ENCODE measurements at regions not wholly inside any gene's neighbourhood (a gene's known extent, or its start where the extent isn't known, plus 50 kb on each side); places are given as distances from the start of the nearest gene placed in this dataset.

DNA sequence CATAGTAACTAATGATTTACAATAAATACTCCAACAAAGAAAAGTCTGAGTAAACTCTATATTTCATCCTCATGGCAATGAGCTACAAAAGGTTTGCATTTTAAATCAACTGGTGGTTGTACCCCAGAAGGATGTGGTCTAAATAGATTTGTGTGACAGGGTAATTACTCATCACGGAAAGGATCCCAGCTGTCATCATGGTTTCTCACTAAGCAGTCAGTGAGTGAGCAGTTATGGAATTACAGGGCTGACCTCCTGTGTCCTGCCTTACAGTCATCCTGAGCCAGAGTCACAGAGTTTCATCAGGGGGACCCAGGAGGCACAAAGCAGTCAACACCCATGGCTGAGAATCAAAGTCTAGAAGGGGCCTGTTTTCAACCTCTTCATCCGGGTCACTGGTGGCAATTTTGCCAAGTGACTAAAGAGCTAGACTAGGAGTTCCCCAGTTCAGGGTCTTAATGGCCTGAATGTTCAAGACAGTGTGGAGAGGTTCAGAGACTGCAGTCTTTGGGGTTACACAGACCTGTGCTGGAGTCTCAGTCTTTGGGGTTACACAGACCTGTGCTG lies 210.7 kb upstream of the SLC24A2 start:
- DNase-seq = no peak

- no peak for DNase-seq
Observed at GRCh38 chr9:19998823-19999455, 210.1 kb upstream of the SLC24A2 start.

DNA sequence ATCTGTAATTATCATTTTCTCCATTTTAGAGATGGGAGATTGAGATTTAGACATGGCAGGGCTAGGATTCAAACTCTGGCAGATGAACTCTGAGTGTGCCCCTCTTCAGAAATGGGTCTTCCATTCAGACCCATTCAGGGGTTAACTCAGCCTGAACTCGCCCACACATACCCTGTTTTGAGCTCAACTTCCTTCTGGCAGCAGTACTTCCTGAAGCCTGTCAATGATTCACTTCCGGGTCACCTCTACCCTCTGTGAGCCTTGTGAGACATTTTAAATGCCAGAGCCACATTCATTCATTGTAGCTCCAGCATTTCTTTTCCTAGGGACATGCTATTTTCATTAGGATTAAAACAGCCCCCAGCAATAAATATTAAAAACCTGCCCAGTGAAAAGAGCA lies 209.3 kb upstream of the SLC24A2 start:
- no peak for DNase-seq

GRCh38 chr9:19995619-19996018 lies 206.8 kb upstream of the SLC24A2 start:
- no peak for DNase-seq

- peak; percentile 14 for DNase-seq
Observed at GRCh38 chr9:19994296-19994695, 205.5 kb upstream of the SLC24A2 start.

DNA sequence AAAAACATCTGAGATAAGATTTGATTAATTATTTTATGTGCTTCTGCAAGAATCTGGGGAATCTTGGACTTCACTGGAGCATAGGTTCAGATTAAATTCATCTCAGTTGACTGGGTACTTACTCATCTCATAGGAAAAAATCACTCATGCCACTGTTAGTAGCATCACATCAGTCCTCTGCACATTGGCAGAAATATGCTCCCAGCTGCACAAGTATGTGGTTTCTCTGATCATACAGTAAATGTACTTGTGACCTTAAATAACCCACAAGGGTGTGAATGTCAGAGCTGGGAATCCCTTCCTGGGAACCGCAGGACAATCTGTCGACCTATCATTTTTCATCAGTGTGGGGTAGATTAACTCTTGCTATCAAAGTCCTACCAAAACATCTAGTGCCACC lies 203.7 kb upstream of the SLC24A2 start:
- no peak for DNase-seq

GRCh38 chr9:19989213-19989612 lies 200.4 kb upstream of the SLC24A2 start:
- no peak for DNase-seq

- DNase-seq = no peak
Observed at GRCh38 chr9:19988281-19988680, 199.4 kb upstream of the SLC24A2 start.

DNA sequence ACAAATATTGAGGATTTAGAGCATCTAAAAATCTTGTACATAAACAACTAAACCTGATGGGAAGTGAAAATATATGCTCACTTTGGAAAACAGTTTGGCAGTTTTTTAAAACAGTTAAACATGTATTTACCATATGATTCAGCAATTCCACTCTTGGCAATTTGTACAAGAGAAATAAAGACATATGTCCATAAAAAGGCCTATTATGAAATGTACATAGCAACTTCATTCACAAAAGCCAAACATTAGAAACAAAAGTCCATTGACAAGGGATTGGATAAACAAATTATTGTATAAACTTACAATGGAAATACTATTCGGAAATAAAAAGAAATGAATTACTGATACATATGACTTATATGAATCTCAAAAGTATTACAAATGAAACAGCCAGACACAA lies 196.2 kb upstream of the SLC24A2 start:
- DNase-seq = no peak

DNA sequence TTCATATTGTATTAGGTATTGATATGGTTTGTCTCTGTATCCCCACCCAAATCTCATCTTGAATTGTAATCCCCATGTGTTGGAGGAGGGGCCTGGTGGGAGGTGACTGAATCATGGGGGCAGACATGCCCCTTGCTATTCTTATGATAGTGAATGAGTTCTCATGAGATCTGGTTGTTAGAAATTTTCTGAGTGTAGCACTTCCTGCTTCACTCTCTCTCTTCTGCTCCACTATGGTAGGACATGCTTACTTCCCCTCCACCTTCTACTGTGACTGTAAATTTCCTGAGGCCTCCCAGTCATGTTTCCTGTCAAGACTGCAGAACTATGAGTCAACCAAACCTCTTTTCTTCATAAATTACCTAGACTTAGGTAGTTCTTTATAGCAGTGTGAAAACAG lies 187.4 kb upstream of the SLC24A2 start:
- no peak for DNase-seq

DNA sequence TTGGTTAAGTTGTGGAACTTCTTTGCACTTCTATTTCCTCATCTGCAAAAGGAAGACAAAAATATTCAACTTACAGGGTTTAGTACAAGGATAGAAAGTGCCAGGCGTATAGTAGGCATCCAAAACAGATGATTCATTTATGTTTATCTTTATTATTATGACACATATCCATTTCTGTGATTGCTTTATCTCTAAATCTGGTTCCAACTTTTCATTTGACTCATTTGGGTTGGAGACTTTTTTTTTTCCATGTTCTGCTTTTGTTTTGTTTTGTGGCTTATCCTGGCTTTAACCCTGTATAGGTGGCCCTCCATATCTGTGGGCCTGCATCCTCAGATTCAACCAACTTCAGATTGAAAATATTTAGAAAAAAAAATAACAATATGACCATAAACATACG lies 186.7 kb upstream of the SLC24A2 start:
- DNase-seq = no peak

DNA sequence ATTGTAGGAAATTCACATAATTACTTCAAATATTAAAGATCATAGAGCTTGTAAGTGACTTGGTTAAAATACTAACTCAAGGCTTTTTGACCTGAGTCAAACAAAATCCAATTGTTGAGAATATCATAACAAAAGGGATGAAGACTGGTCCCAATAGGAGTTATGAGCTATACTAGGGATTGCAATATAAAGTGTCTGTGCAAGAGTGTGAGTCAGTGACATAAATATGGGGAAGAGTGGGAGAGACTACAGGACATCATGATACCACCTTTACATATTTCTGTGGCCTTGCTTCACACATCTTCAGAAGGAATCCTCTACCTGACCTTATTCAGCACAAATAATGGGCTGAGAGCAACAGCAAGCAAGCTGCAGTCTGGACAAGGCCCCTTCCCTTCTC lies 180.9 kb upstream of the SLC24A2 start:
- DNase-seq = no peak

DNA sequence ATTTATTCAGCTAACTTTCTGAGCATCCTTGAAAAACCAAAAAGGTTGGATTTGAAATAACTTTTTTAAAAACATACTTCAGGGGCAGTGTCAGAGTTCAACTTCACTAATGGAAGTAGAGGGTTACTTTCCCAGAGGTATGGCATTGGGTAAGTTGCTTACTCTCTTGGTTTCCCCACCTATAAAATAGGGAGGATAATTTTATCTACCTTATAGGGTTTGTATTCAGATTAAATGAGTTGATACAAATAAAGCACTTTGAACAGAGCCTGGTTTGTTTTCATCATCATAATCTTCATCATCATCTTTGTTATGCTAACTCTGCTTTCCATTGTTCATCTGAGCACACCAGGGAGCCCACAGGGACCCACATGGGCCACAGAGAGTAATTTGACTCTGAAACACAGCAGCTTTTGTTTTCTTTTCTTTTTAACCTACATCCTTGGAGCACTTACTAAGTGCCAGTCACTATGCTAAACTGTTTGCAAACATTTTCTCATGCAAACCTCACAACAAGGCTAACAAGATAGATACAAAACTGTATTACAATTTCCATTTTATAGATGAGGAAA lies 179.1 kb upstream of the SLC24A2 start:
- no peak for DNase-seq

DNA sequence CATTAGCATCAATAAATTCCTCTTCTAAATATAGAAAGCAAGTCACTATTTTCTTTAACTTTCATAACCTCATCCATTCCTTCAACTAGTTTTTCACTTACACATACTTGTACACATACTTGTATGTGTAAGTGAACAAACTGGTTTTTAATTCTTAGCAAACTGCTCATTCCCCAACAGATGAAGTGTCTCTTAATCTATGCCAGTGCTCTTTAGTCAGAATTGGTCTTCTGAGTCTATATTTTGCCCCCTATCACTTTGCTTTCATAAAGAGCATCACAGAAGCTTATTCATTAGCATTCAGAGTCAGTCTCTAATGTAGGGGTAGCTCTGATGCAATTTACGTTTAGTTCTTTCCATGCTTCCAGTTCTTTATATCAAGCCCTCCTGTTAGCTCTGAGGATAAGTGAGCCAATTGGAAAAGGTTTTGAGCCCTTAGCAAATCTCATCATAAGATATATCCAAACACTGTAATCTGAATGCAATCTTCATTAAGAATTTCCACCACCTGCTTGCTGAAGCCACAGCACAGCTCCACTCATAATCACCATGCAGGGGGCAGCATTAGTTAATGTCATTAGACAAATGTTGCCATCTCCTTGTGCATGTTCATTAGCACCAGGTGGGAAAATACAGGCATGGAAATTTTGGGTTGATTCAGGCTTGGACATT lies 178.5 kb upstream of the SLC24A2 start:
- no peak for DNase-seq

DNA sequence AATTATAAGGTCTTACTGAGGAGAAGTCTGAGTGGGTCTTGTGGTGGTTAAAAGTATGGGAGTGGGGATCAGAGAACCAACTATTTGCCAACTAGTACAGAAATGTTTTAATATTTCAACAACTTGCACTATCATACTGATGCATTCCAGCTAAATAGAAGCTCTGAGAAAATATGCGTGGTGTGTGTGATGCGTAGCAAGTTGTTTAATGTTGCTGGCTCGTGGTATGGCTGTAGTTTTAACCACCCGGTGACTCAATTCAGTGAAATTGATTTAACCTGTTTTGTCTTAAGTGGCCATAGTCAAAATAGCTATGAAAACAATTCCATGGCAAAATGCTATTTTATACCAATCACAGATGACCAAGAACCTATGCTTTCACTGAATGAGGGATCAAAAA lies 176.5 kb upstream of the SLC24A2 start:
- DNase-seq = no peak

DNA sequence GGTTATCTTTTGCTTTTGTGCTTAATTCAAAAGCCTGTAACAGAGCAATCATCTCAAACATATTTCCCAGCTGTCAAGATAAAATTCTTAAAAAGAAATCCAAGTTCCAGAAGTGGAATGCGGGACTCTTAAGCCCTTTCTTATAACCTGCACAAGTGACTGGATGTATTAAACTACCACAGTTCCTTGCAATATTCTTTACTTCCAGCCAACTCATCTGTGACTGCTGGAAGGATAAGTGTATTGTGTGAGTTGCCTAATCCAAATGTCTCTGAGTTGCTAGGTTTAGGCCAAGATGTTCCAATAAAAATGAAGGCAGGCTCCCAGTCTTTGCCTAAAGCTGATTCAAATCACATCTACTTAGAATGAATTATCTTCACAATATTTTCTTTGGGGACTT lies 159.2 kb upstream of the SLC24A2 start:
- peak; percentile 32 for DNase-seq

DNA sequence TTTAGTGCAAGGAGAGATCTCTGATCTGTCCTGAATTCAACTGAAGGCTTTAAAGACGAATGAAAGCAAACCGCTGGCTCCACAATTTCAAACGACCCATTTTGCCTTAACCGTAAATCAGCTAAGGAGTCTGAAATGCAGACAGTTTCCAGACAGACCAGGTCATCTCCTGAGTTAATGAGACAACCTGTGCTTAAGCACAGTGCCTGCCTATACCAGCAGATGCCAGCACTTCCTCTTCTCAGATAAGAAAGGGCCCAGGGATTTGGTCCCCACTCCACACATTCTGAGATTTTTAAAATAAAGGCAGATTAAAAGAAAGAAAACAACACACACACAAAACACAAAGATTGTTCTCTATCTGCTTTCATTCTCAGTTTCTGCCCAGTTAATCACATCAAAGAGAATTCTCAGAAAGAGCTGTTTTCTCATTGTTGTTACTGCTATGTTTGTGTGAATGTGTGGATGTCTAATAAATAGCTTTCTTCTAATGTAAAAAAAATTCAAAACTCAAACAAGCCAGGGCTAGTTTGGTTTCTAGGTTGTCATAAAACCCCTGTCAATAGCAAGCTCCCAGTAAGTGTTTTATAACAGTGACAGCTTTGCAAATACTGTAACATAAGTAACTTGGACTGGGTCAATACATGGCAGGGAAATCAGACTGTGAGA lies 157.7 kb upstream of the SLC24A2 start:
- DNase-seq = no peak

- DNase-seq = no peak
Observed at GRCh38 chr9:19941874-19942273, 153.0 kb upstream of the SLC24A2 start.

GRCh38 chr9:19940811-19941535 lies 152.1 kb upstream of the SLC24A2 start:
- DNase-seq = no peak

DNA sequence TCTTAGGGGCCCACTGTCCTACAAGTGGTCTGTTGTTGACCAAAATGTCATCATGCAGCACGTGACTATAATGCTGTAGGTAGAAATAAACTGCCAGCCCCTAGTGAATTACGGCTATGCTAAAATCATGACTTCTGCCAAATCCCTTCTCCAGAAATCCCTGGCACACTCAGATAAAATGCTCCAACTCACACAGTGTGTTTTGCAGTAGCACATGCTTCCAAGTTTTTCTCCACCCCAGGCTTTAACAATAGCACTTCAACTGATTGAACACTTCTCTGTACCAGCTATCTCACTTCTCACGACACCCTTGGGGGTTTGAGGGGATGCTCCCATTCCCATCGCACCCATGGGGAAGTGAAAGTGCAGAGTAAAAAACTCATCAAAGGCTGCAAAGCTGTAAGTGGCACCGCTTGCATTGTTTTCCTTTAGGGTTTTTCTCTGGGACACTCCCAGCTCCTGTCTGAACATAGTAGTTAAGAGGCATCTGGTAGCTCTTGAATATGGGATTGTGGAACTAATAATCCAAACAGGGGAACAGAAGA lies 151.0 kb upstream of the SLC24A2 start:
- DNase-seq = no peak

DNA sequence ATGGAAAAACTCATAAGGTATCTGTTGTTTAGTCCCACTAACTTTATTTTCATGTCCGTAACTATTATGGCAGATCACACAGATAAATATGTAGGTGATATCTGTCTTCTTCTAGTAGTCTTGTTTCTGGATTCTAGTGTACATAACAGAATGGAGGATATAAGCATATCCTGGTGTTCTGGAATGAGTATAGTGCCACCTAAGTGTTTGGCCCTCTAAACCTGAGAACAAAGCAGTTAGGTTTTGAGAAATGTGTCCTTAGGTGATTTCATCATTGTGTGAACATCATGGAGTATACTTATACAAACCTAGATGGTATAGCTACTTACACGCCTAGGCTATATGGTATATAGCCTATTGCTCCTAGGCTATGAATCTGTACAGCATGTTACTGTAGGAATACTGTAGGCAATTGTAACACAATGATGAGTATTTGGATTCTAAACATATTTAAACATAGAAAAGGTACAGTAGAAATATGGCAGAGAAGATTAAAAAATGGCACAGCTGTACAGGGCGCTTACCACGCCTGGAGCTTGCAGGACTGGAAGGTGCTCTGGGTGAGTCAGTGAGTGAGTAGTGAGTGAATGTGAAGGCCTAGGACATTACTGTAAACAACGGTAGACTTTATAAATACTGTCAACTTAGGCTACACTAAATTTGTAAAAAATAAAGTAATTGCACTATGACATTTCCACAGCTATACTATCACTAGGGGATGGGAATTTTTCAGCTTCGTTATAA lies 150.3 kb upstream of the SLC24A2 start:
- no peak for DNase-seq
